GM21737 (cell line): ENCODE measurements at regions not wholly inside any gene's neighbourhood (a gene's known extent, or its start where the extent isn't known, plus 50 kb on each side); places are given as distances from the start of the nearest gene placed in this dataset.
"Not testable (repeated sequence)": the region's sequence is repeated elsewhere in the genome, so short reads cannot be mapped to it uniquely, and the experiment has no call there.

Experiments
- ATAC-seq: cut with Tn5 transposase; IDR thresholded peaks from one replicate; pipeline ENCODE4 v1.9.1; 2021; ENCODE audit warnings: mild to moderate bottlenecking, moderate library complexity; ENCODE audit not compliant: unreplicated experiment

- ATAC-seq = no peak
These were observed 563.5 kb downstream of the TAF11L14 start for GRCh38 chr5:18197734-18198133.

- ATAC-seq = no peak
These were observed 567.9 kb downstream of the TAF11L14 start for GRCh38 chr5:18202164-18202563.

GRCh38 chr5:18203296-18203695, 569.0 kb downstream of the TAF11L14 start:
- ATAC-seq = no peak

GRCh38 chr5:18213666-18214065, 579.4 kb downstream of the TAF11L14 start:
- ATAC-seq = no peak

GRCh38 chr5:18216016-18216415, 581.8 kb downstream of the TAF11L14 start:
- no peak for ATAC-seq

- no peak for ATAC-seq
These were observed 582.5 kb downstream of the TAF11L14 start for GRCh38 chr5:18216729-18217128.

- ATAC-seq = no peak
These were observed 585.0 kb downstream of the TAF11L14 start for GRCh38 chr5:18219241-18219640.

- ATAC-seq = no peak
These were observed 586.4 kb downstream of the TAF11L14 start for GRCh38 chr5:18220631-18221030.

- no peak for ATAC-seq
These were observed 602.1 kb downstream of the TAF11L14 start for GRCh38 chr5:18236386-18236785.

- no peak for ATAC-seq
These were observed 604.1 kb downstream of the TAF11L14 start for GRCh38 chr5:18238321-18238720.

GRCh38 chr5:18240971-18241370, 606.7 kb downstream of the TAF11L14 start:
- no peak for ATAC-seq

GRCh38 chr5:18243846-18244245, 609.6 kb downstream of the TAF11L14 start:
- no peak for ATAC-seq

GRCh38 chr5:18244309-18244708, 610.0 kb downstream of the TAF11L14 start:
- ATAC-seq = no peak

- no peak for ATAC-seq
These were observed 618.3 kb downstream of the TAF11L14 start for GRCh38 chr5:18252559-18252958.

- no peak for ATAC-seq
These were observed 630.0 kb downstream of the TAF11L14 start for GRCh38 chr5:18264126-18264882.

GRCh38 chr5:18270635-18271338, 636.5 kb downstream of the TAF11L14 start:
- ATAC-seq = no peak

GRCh38 chr5:18276939-18277338, 642.7 kb downstream of the TAF11L14 start:
- ATAC-seq = no peak

GRCh38 chr5:18281947-18282581, 647.8 kb downstream of the TAF11L14 start:
- ATAC-seq = no peak

GRCh38 chr5:18285257-18285656, 651.0 kb downstream of the TAF11L14 start:
- ATAC-seq = no peak

- ATAC-seq = no peak
These were observed 657.9 kb downstream of the TAF11L14 start for GRCh38 chr5:18292146-18292545.

GRCh38 chr5:18295696-18296095, 661.4 kb downstream of the TAF11L14 start:
- ATAC-seq = not testable (repeated sequence)

- no peak for ATAC-seq
These were observed 664.9 kb downstream of the TAF11L14 start for GRCh38 chr5:18299166-18299565.
